OCI-LY3 (cell line): ENCODE measurements at regions not wholly inside any gene's neighbourhood (a gene's known extent, or its start where the extent isn't known, plus 50 kb on each side); places are given as distances from the start of the nearest gene placed in this dataset.

Experiments used
- CTCF ChIP-seq: fragments of 200-600, 300-600 bp; sonication (generic); IDR thresholded peaks from 2 replicates; pipeline ENCODE4 v1.5.1; 2014; ENCODE audit warnings: antibody characterized with exemption, low read length, low read depth
- EZH2phosphoT487 ChIP-seq: fragments of 200-600 bp; shearing (Covaris generic); IDR thresholded peaks from 2 replicates; pipeline ENCODE4 v1.6.1; 2018; ENCODE audit warnings: antibody characterized with exemption, mixed run types, low read depth

- TF ChIP-seq CTCF (no peak), EZH2phosphoT487 (no peak)
Measured at GRCh38 chr5:125390326-125390725, 643.9 kb upstream of the ZNF608 start.
